ENCODE measurements at regions not wholly inside any gene's neighbourhood (a gene's known extent, or its start where the extent isn't known, plus 50 kb on each side); places are given as distances from the start of the nearest gene placed in this dataset.

DNA sequence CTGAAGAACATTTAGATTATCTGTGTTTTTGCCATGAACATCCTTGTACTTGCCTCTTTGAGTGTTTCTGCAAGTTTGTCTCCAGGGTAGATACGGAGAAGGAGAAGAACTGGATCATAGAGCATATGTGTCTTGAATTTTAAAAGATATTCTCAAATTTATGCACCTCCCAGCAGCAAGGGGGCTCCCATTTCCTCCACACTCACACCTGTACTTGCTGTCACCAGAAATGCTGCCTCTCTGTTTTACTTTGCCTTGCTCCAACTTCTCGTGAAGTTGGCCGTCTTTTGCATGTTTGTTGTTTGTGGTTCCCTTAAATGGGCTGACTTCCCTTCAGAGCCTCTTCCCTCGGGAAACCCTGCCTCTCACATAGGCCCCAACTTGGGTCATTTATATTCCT lies 171.0 kb downstream of the TFAP2C start:
- no peak overlapping the region for H2AFZ ChIP-seq (ENCODE audit: low read length, unreplicated experiment)
- no peaks in the 10 kb centered on the region for H3K36me3 ChIP-seq (ENCODE audit: insufficient read depth, low read length)

DNA sequence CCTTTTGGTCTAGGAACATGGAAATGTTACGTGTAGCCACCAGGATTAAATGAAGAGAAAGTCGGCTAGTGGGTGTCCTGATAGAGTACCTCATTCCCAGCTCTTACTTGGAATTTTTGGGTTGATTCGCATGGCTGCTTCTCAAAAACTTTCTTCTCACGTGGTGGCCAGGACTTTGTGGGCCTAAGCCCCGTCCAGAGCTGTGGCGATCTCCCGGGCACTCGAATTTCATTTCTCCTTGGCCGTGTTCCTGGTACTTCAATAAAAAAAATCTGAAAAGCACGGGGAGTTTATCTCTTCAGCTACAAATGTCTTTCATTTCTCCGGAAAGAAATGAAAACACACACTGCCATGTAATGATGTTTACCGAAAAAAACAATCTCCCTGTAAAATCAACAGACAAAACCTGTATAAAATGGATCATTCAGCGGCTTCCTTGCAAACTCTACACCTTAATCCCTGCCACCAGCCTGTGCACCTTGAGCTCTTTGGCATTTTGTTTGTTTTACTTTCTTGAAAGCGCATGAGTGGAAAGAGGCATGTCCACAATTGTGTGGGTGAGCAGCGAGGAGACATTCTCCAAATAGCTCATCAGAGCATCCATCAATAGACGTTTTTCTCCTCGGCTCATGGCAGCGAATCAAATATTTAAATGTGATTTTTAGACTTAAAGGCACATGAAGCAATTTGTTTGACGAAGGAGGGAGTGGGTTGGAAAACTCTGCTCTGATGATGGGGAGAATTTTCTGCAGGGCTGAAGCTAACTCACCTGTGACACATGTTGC lies 173.1 kb downstream of the TFAP2C start:
- no peak overlapping the region for H3K27ac ChIP-seq (ENCODE audit: low read depth, low read length)
- H3K27me3 ChIP-seq (ENCODE audit: insufficient read depth, low read length): no peaks in the 10 kb centered on the region
- H3K4me3 ChIP-seq (ENCODE audit: low read depth, low read length): no peak overlapping the region; the same call in 1 of the 2 replicates
- peaks cover 7% of the 10 kb centered on the region for H3K4me1 ChIP-seq (ENCODE audit: control insufficient read depth, insufficient read depth, low read length, unreplicated experiment)
- no peaks in the 10 kb centered on the region for H3K79me2 ChIP-seq (ENCODE audit: control insufficient read depth, insufficient read depth, low read length, unreplicated experiment)
- H2AFZ ChIP-seq (ENCODE audit: low read length, unreplicated experiment): no peak overlapping the region
- no peaks in the 10 kb centered on the region for H3K36me3 ChIP-seq (ENCODE audit: insufficient read depth, low read length)

More for the DNA sequence above, 171.0 kb downstream of the TFAP2C start:
- peaks cover 7% of the 10 kb centered on the region for H3K4me1 ChIP-seq (ENCODE audit: control insufficient read depth, insufficient read depth, low read length, unreplicated experiment)
- H3K27me3 ChIP-seq (ENCODE audit: insufficient read depth, low read length): no peaks in the 10 kb centered on the region
- H3K27ac ChIP-seq (ENCODE audit: low read depth, low read length): no peak overlapping the region
- no peak overlapping the region for H3K4me3 ChIP-seq (ENCODE audit: low read depth, low read length)
- no peaks in the 10 kb centered on the region for H3K79me2 ChIP-seq (ENCODE audit: control insufficient read depth, insufficient read depth, low read length, unreplicated experiment)

GRCh38 chr20:56802805-56803204 lies 173.7 kb downstream of the TFAP2C start:
- Histone ChIP-seq H2AFZ (ENCODE audit: low read length, unreplicated experiment) (no peak overlapping the region), H3K36me3 (ENCODE audit: insufficient read depth, low read length) (no peaks in the 10 kb centered on the region), H3K27ac (ENCODE audit: low read depth, low read length) (no peak overlapping the region), H3K4me1 (ENCODE audit: control insufficient read depth, insufficient read depth, low read length, unreplicated experiment) (peaks cover 7% of the 10 kb centered on the region), H3K4me3 (ENCODE audit: low read depth, low read length) (no peak overlapping the region), H3K27me3 (ENCODE audit: insufficient read depth, low read length) (peaks cover 6% of the 10 kb centered on the region; the same call in 1 of the 2 replicates), H3K79me2 (ENCODE audit: control insufficient read depth, insufficient read depth, low read length, unreplicated experiment) (no peaks in the 10 kb centered on the region)

DNA sequence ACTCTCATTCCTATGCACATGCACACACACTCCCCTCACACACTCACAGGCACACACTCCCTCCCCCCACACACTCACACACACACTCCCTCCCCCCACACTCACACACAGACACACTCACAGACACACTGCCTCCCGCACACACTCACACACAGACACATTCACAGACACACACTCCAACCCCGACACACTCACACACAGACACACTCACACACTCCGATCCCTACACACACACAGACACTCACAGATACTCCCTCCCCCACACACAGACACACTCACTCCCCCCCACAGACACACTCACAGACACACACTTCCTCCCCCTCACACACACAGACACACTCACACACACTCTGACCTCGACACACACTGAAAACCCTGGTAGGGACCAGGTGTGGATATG lies 176.2 kb downstream of the TFAP2C start:
- Histone ChIP-seq H3K79me2 (ENCODE audit: control insufficient read depth, insufficient read depth, low read length, unreplicated experiment) (no peaks in the 10 kb centered on the region), H3K4me1 (ENCODE audit: control insufficient read depth, insufficient read depth, low read length, unreplicated experiment) (peaks cover 7% of the 10 kb centered on the region), H3K36me3 (ENCODE audit: insufficient read depth, low read length) (no peaks in the 10 kb centered on the region), H3K27ac (ENCODE audit: low read depth, low read length) (no peak overlapping the region), H3K27me3 (ENCODE audit: insufficient read depth, low read length) (peaks cover 10% of the 10 kb centered on the region; the same call in 1 of the 2 replicates), H2AFZ (ENCODE audit: low read length, unreplicated experiment) (no peak overlapping the region), H3K4me3 (ENCODE audit: low read depth, low read length) (no peak overlapping the region)

DNA sequence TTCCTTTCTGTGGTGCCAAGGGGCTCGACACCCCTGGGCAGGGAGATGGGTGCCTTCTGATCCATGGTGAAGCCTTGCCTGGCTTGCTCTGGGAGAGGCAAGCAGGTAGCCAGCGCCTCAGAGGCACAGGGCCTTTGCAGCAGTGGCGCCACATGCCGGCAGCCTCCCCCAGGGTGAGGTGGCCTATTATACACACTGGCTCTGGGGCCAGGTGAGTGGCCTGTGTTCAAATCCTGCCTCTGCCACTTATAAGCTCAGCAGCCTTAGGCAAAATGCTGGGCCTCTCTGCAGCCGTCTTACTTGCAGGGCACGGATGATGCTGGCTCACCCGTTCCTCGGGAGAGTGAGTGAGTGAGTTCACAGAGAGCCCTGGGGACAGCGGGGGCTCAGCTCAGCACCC lies 176.9 kb downstream of the TFAP2C start:
- Histone ChIP-seq H3K27me3 (ENCODE audit: insufficient read depth, low read length) (peaks cover 10% of the 10 kb centered on the region; the same call in 1 of the 2 replicates), H3K36me3 (ENCODE audit: insufficient read depth, low read length) (no peaks in the 10 kb centered on the region), H2AFZ (ENCODE audit: low read length, unreplicated experiment) (no peak overlapping the region), H3K4me3 (ENCODE audit: low read depth, low read length) (no peak overlapping the region), H3K79me2 (ENCODE audit: control insufficient read depth, insufficient read depth, low read length, unreplicated experiment) (no peaks in the 10 kb centered on the region), H3K27ac (ENCODE audit: low read depth, low read length) (no peak overlapping the region), H3K4me1 (ENCODE audit: control insufficient read depth, insufficient read depth, low read length, unreplicated experiment) (peaks cover 7% of the 10 kb centered on the region)

GRCh38 chr20:56806952-56807517 lies 177.9 kb downstream of the TFAP2C start:
- Histone ChIP-seq H3K4me3 (ENCODE audit: low read depth, low read length) (no peak overlapping the region), H3K27ac (ENCODE audit: low read depth, low read length) (no peak overlapping the region), H3K79me2 (ENCODE audit: control insufficient read depth, insufficient read depth, low read length, unreplicated experiment) (no peaks in the 10 kb centered on the region), H3K36me3 (ENCODE audit: insufficient read depth, low read length) (no peaks in the 10 kb centered on the region), H3K4me1 (ENCODE audit: control insufficient read depth, insufficient read depth, low read length, unreplicated experiment) (peaks cover 6% of the 10 kb centered on the region), H3K27me3 (ENCODE audit: insufficient read depth, low read length) (peaks cover 10% of the 10 kb centered on the region; the same call in 1 of the 2 replicates), H2AFZ (ENCODE audit: low read length, unreplicated experiment) (no peak overlapping the region)

- Histone ChIP-seq H3K36me3 (ENCODE audit: insufficient read depth, low read length) (no peaks in the 10 kb centered on the region), H2AFZ (ENCODE audit: low read length, unreplicated experiment) (no peak overlapping the region), H3K4me1 (ENCODE audit: control insufficient read depth, insufficient read depth, low read length, unreplicated experiment) (no peaks in the 10 kb centered on the region), H3K27ac (ENCODE audit: low read depth, low read length) (no peak overlapping the region), H3K79me2 (ENCODE audit: control insufficient read depth, insufficient read depth, low read length, unreplicated experiment) (no peaks in the 10 kb centered on the region), H3K27me3 (ENCODE audit: insufficient read depth, low read length) (peaks cover 10% of the 10 kb centered on the region; the same call in 1 of the 2 replicates), H3K4me3 (ENCODE audit: low read depth, low read length) (no peak overlapping the region)
Measured at GRCh38 chr20:56808117-56808725, 179.1 kb downstream of the TFAP2C start.

GRCh38 chr20:56808732-56809131 lies 179.6 kb downstream of the TFAP2C start:
- H3K4me3 ChIP-seq (ENCODE audit: low read depth, low read length): no peak overlapping the region
- H3K27ac ChIP-seq (ENCODE audit: low read depth, low read length): no peak overlapping the region
- H3K27me3 ChIP-seq (ENCODE audit: insufficient read depth, low read length): peaks cover 10% of the 10 kb centered on the region; the same call in 1 of the 2 replicates
- no peaks in the 10 kb centered on the region for H3K36me3 ChIP-seq (ENCODE audit: insufficient read depth, low read length)
- no peak overlapping the region for H2AFZ ChIP-seq (ENCODE audit: low read length, unreplicated experiment)
- no peaks in the 10 kb centered on the region for H3K79me2 ChIP-seq (ENCODE audit: control insufficient read depth, insufficient read depth, low read length, unreplicated experiment)
- H3K4me1 ChIP-seq (ENCODE audit: control insufficient read depth, insufficient read depth, low read length, unreplicated experiment): no peaks in the 10 kb centered on the region

- H3K4me1 ChIP-seq (ENCODE audit: control insufficient read depth, insufficient read depth, low read length, unreplicated experiment): no peaks in the 10 kb centered on the region
- no peaks in the 10 kb centered on the region for H3K79me2 ChIP-seq (ENCODE audit: control insufficient read depth, insufficient read depth, low read length, unreplicated experiment)
- no peak overlapping the region for H2AFZ ChIP-seq (ENCODE audit: low read length, unreplicated experiment)
- H3K4me3 ChIP-seq (ENCODE audit: low read depth, low read length): no peak overlapping the region
- H3K27me3 ChIP-seq (ENCODE audit: insufficient read depth, low read length): peaks cover 12% of the 10 kb centered on the region; the same call in 1 of the 2 replicates
- H3K36me3 ChIP-seq (ENCODE audit: insufficient read depth, low read length): no peaks in the 10 kb centered on the region
- H3K27ac ChIP-seq (ENCODE audit: low read depth, low read length): no peak overlapping the region
Measured at GRCh38 chr20:56809668-56810067, 180.6 kb downstream of the TFAP2C start.

DNA sequence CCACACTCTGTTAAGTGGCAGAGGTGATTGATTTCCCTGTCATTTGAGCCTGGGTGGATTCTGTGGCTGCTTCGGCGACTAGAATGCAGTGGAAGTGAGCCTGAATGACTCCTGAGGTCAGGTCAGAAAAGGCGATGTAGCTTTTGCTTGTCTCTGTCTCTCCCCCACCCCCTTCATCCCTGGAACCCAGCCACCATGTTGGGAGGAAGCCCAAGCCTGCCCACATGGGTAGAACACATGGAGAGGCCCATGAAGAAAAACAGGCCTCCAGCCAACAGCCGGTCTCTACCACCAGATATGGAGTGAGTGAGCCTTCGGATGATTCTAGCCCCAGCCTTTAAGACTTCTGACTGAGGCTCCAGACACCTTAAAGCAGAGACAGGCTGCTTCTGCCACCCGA lies 181.0 kb downstream of the TFAP2C start:
- Histone ChIP-seq H2AFZ (ENCODE audit: low read length, unreplicated experiment) (no peak overlapping the region), H3K27ac (ENCODE audit: low read depth, low read length) (no peak overlapping the region), H3K4me3 (ENCODE audit: low read depth, low read length) (no peak overlapping the region), H3K4me1 (ENCODE audit: control insufficient read depth, insufficient read depth, low read length, unreplicated experiment) (no peaks in the 10 kb centered on the region), H3K79me2 (ENCODE audit: control insufficient read depth, insufficient read depth, low read length, unreplicated experiment) (no peaks in the 10 kb centered on the region), H3K36me3 (ENCODE audit: insufficient read depth, low read length) (no peaks in the 10 kb centered on the region), H3K27me3 (ENCODE audit: insufficient read depth, low read length) (peaks cover 13% of the 10 kb centered on the region; the same call in 1 of the 2 replicates)

Data from ACC112 (cell line).